Breast epithelium (tissue), 4 donors: ENCODE measurements at regions not wholly inside any gene's neighbourhood (a gene's known extent, or its start where the extent isn't known, plus 50 kb on each side); places are given as distances from the start of the nearest gene placed in this dataset.

Source experiments
- DNase-seq, 2 donors: peaks; one replicate each; pipeline ENCODE4 v3.0.0-alpha.2; 2019; ENCODE audit warnings: low spot score in 2 of 2
- H3K27ac ChIP-seq, 2 donors: fragments of 200-600 bp; sonication (generic) in 1 of 2; one replicate each; pipeline ENCODE4 v1.5.1; 2016 to 2019; ENCODE audit warnings: mild to moderate bottlenecking in 1 of 2
- H3K27me3 ChIP-seq, 2 donors: fragments of 200-600 bp; sonication (generic) in 1 of 2; one replicate each; pipeline versions ENCODE4 v1.5.1 to v1.6.0; 2017 to 2019; ENCODE audit warnings: control low read depth in 1 of 2, mild to moderate bottlenecking in 1 of 2
- H3K36me3 ChIP-seq: fragments of 200-600 bp; one replicate; pipeline ENCODE4 v1.5.1; 2019
- H3K4me1 ChIP-seq, 2 donors: fragments of 200-600 bp; sonication (generic); one replicate each; pipeline ENCODE4 v1.5.1; 2016 to 2019; ENCODE audit warnings: control low read depth in 1 of 2
- H3K4me3 ChIP-seq, 3 donors: fragments of 200-600 bp; sonication (generic); 1 replicate in 2 of 3; 2 replicates in 1 of 3; pipeline ENCODE4 v1.5.1; 2016 to 2019; ENCODE audit warnings: mild to moderate bottlenecking in 3 of 3, moderate library complexity in 2 of 3
- H3K9me3 ChIP-seq, 2 donors: fragments of 200-600 bp; sonication (generic) in 1 of 2; one replicate each; pipeline ENCODE4 v1.5.1; 2016 to 2019; ENCODE audit warnings: control low read depth in 1 of 2
- POLR2A ChIP-seq: fragments of 450-650 bp; IDR thresholded peaks from one replicate; pipeline ENCODE4 v1.6.1; 2016; ENCODE audit warnings: antibody characterized with exemption, mild to moderate bottlenecking, moderate library complexity
- POLR2AphosphoS5 ChIP-seq, 3 donors: sonication (generic); formaldehyde crosslinking; IDR thresholded peaks; one replicate each; pipeline ENCODE4 v1.6.1; 2017; ENCODE audit warnings: antibody characterized with exemption in 3 of 3
- intact Hi-C: fragments of 100-400 bp; cut with DNase I; formaldehyde crosslinking; loops from one replicate; pipeline ENCODE4 v1.15.1; 2023; ENCODE audit warnings: low total_unique reads
- TF ChIP-seq, protein P1 (sequence below), 3 donors: fragments of 450-650 bp; IDR thresholded peaks; one replicate each; pipeline ENCODE4 v1.5.1; 2016 to 2017; ENCODE audit warnings: antibody characterized with exemption in 3 of 3, mild to moderate bottlenecking in 3 of 3, moderate library complexity in 3 of 3

DNA sequence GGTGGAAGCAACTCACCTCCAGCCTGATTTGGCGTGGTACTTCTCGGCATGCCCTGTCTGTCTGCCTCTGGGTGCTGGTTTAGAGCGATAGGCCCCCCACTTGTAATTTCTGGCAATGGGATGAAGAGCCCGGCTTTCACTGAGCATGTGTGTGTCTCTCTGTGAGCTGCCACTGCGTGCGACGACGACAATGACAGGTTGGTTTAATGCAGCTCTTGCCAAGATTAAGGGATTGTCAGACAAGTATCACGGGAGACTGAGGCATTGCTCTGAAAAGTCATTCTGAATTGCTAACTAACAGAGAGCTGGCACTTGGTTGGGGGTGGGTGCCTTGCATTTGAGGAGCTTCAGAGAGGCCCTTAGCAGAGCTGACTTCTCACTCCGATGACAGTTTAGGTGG, 348.8 kb upstream of the CLINT1 start:
- TF ChIP-seq POLR2AphosphoS5 (IDR thresholded peaks at IDR 0.05) (no peak), POLR2A (no peak)
- TF ChIP-seq, protein P1, sequence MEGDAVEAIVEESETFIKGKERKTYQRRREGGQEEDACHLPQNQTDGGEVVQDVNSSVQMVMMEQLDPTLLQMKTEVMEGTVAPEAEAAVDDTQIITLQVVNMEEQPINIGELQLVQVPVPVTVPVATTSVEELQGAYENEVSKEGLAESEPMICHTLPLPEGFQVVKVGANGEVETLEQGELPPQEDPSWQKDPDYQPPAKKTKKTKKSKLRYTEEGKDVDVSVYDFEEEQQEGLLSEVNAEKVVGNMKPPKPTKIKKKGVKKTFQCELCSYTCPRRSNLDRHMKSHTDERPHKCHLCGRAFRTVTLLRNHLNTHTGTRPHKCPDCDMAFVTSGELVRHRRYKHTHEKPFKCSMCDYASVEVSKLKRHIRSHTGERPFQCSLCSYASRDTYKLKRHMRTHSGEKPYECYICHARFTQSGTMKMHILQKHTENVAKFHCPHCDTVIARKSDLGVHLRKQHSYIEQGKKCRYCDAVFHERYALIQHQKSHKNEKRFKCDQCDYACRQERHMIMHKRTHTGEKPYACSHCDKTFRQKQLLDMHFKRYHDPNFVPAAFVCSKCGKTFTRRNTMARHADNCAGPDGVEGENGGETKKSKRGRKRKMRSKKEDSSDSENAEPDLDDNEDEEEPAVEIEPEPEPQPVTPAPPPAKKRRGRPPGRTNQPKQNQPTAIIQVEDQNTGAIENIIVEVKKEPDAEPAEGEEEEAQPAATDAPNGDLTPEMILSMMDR (IDR thresholded peaks at IDR 0.05), result no peak
- intact Hi-C loops, result no loop called here
- no peak for DNase-seq
- Histone ChIP-seq H3K4me3 (no peak overlapping the region), H3K9me3 (no peaks in the 10 kb centered on the region), H3K4me1 (no peaks in the 10 kb centered on the region), H3K27me3 (no peaks in the 10 kb centered on the region), H3K36me3 (no peaks in the 10 kb centered on the region), H3K27ac (no peak overlapping the region)

DNA sequence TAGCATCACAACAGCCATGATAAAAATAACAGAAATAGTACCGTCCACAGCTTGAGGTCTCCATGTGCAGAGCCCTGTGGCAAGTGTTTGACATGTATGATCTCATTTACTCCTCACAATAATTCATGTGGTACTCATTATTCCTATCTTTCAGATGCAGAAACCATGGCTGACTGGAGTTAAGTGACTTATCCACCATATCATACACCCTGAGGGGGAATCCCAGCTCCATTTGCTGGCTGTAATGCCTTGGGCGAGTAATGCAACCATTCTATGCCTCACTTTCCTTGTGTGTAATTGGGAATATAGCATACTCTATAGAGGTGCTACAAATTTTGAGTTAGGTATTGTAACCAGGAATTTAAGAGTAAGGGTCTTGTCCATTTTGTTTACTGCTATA, 347.0 kb upstream of the CLINT1 start:
- intact Hi-C loops, result no loop called here
- TF ChIP-seq POLR2AphosphoS5 (IDR thresholded peaks at IDR 0.05) (no peak), POLR2A (no peak)
- TF ChIP-seq, protein P1 (IDR thresholded peaks at IDR 0.05), result no peak
- Histone ChIP-seq H3K36me3 (no peaks in the 10 kb centered on the region), H3K27ac (no peak overlapping the region), H3K4me1 (no peaks in the 10 kb centered on the region), H3K9me3 (no peaks in the 10 kb centered on the region), H3K27me3 (no peaks in the 10 kb centered on the region), H3K4me3 (no peak overlapping the region)
- DNase-seq, result no peak

DNA sequence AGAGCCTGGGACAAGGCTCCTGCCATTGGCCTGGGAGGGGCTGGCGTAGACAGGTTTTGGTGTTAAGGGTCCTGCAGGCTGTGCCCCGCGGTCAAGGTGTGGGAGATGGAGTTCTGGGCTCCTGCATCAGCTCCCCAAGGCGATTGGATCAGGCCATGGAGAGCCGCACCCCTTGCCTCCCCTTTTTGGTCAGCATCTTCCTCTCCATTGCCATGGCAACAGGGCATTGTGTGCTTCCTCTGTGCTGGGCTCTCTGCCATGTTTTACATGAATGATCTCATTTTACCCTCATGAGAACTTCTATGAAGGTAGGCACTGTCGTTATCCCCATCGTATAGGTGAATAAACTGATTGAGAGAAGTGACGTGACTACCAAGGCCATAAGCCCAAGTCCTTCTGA, 344.3 kb upstream of the CLINT1 start:
- no peak overlapping the region for H3K4me3 ChIP-seq
- no peak overlapping the region for H3K27ac ChIP-seq
- H3K27me3 ChIP-seq, result no peaks in the 10 kb centered on the region
- H3K4me1 ChIP-seq, result no peaks in the 10 kb centered on the region
- no peaks in the 10 kb centered on the region for H3K9me3 ChIP-seq
- DNase-seq, result no peak
- no peak for TF ChIP-seq POLR2AphosphoS5 (IDR thresholded peaks at IDR 0.05)
- TF ChIP-seq, protein P1 (IDR thresholded peaks at IDR 0.05), result no peak
- no peak for TF ChIP-seq POLR2A
- intact Hi-C loops, result no loop called here
- no peaks in the 10 kb centered on the region for H3K36me3 ChIP-seq

DNA sequence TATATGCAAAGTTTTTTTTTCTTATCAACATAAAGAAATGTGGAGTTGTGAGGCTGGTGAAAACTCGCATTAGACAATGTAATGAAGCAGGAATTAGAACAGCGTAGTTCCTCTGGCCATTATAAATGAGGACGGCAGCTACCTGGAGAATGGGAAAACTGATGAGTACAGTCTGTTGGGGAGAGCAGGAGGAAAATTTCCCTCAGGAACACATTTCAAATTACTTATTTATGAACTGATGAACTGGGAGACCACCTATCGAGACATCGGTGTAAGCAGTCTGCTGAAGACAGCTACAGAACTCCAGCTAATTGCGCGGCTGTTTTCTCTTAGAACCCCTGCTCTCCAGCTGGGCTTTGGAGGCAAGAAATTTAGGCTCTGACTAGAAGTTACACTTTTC, 343.9 kb upstream of the CLINT1 start:
- H3K4me1 ChIP-seq, result no peaks in the 10 kb centered on the region
- no peak overlapping the region for H3K4me3 ChIP-seq
- intact Hi-C loops, result no loop called here
- no peaks in the 10 kb centered on the region for H3K27me3 ChIP-seq
- H3K36me3 ChIP-seq, result no peaks in the 10 kb centered on the region
- no peak for DNase-seq
- H3K9me3 ChIP-seq, result no peaks in the 10 kb centered on the region
- H3K27ac ChIP-seq, result no peak overlapping the region
- TF ChIP-seq POLR2A (no peak), POLR2AphosphoS5 (IDR thresholded peaks at IDR 0.05) (no peak)
- TF ChIP-seq, protein P1 (IDR thresholded peaks at IDR 0.05), result no peak

DNA sequence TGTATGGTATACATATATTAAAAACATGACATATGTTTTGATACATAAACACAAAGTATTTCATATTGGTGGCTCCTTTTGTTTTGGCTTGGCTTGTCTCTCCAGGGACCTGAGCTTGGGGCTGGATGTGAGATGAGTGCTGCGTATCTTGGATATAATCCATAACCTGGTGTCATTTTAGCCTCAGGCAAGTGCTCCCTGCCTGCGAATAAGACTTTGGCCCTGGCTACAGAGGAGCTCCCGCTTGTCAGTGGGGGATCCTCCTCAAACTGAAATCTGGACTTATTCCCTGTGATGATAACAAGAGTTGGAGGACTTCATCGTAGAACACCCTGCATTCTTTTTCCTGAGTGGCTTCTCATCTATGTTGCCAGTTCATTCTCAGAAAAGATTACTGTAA, 341.7 kb upstream of the CLINT1 start:
- H3K27ac ChIP-seq, result no peak overlapping the region
- H3K4me3 ChIP-seq, result no peak overlapping the region
- no peaks in the 10 kb centered on the region for H3K27me3 ChIP-seq
- no peak for DNase-seq
- TF ChIP-seq POLR2A (no peak), POLR2AphosphoS5 (IDR thresholded peaks at IDR 0.05) (no peak)
- TF ChIP-seq, protein P1 (IDR thresholded peaks at IDR 0.05), result no peak
- no peaks in the 10 kb centered on the region for H3K4me1 ChIP-seq
- no peaks in the 10 kb centered on the region for H3K9me3 ChIP-seq
- intact Hi-C loops, result no loop called here
- no peaks in the 10 kb centered on the region for H3K36me3 ChIP-seq
